ENCODE measurements at regions not wholly inside any gene's neighbourhood (a gene's known extent, or its start where the extent isn't known, plus 50 kb on each side); places are given as distances from the start of the nearest gene placed in this dataset.

- DNase-seq (ENCODE audit: low spot score in 2 of 2, unreplicated experiment in 2 of 2), result no peak
- TF ChIP-seq, protein P1, sequence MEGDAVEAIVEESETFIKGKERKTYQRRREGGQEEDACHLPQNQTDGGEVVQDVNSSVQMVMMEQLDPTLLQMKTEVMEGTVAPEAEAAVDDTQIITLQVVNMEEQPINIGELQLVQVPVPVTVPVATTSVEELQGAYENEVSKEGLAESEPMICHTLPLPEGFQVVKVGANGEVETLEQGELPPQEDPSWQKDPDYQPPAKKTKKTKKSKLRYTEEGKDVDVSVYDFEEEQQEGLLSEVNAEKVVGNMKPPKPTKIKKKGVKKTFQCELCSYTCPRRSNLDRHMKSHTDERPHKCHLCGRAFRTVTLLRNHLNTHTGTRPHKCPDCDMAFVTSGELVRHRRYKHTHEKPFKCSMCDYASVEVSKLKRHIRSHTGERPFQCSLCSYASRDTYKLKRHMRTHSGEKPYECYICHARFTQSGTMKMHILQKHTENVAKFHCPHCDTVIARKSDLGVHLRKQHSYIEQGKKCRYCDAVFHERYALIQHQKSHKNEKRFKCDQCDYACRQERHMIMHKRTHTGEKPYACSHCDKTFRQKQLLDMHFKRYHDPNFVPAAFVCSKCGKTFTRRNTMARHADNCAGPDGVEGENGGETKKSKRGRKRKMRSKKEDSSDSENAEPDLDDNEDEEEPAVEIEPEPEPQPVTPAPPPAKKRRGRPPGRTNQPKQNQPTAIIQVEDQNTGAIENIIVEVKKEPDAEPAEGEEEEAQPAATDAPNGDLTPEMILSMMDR (IDR thresholded peaks at IDR 0.05; ENCODE audit: unreplicated experiment), result no peak
- H3K27me3 Mint-ChIP-seq (ENCODE audit: low read depth), result no peaks in the 10 kb centered on the region
- H3K4me3 Mint-ChIP-seq, result no peak overlapping the region
- H3K27ac Mint-ChIP-seq, result no peak overlapping the region
- H3K4me1 Mint-ChIP-seq, result peaks cover 29% of the 10 kb centered on the region
- peaks cover 8% of the 10 kb centered on the region for H3K9me3 Mint-ChIP-seq
- H3K36me3 Mint-ChIP-seq, result no peaks in the 10 kb centered on the region
These were observed 90.9 kb upstream of the CERS6 start for GRCh38 chr2:168365094-168365621.

- peaks cover 29% of the 10 kb centered on the region for H3K4me1 Mint-ChIP-seq
- no peak for DNase-seq (ENCODE audit: low spot score in 2 of 2, unreplicated experiment in 2 of 2)
- H3K27ac Mint-ChIP-seq, result peak overlapping the region; percentile 76
- H3K36me3 Mint-ChIP-seq, result peaks cover 18% of the 10 kb centered on the region
- no peaks in the 10 kb centered on the region for H3K27me3 Mint-ChIP-seq (ENCODE audit: low read depth)
- no peak overlapping the region for H3K4me3 Mint-ChIP-seq
- TF ChIP-seq, protein P1 (IDR thresholded peaks at IDR 0.05; ENCODE audit: unreplicated experiment), result no peak
- peaks cover 24% of the 10 kb centered on the region for H3K9me3 Mint-ChIP-seq
These were observed 87.0 kb upstream of the CERS6 start for GRCh38 chr2:168369031-168369430.

DNA sequence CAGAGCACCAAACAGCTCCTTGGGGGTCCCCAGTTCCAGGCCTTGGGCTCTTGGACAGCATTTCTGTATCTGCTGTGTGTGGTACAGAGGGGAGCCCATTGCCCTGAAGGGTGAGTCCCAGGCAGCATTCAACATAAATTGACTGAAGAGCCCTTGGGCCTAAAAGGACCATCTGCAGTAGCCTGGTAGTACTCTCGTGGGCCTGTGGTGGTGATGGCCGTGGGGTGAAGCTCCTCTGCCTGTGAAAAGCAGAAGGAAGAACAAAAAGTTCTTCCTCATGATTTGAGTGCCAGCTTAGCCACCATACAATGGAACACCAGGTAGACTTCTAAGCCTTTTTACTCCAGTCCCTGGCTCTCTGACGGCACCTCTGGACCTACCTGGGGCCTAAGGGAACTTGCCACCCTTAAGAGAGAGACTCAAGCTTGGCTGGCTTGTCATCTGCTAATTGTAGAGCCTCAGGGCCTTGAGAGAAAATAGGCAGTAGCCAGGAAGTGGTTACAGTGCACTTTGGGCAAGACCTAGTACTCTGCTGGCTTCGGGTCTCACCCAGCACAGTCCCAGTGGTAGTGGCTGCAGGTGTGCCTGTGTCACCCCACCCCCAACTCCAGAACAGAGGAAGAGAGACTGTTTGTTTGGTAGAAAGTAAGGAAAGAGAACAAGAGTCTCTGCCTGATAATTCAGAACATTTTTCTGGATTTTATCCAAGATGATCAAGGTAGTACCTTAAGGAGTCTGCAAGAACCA, 84.6 kb upstream of the CERS6 start:
- Mint-ChIP-seq H3K27ac (no peak overlapping the region), H3K4me1 (peaks cover 29% of the 10 kb centered on the region), H3K27me3 (ENCODE audit: low read depth) (no peaks in the 10 kb centered on the region), H3K4me3 (no peak overlapping the region), H3K36me3 (peaks cover 25% of the 10 kb centered on the region), H3K9me3 (peaks cover 40% of the 10 kb centered on the region)
- TF ChIP-seq, protein P1 (IDR thresholded peaks at IDR 0.05; ENCODE audit: unreplicated experiment), result no peak
- no peak for DNase-seq (ENCODE audit: low spot score in 2 of 2, unreplicated experiment in 2 of 2)

DNA sequence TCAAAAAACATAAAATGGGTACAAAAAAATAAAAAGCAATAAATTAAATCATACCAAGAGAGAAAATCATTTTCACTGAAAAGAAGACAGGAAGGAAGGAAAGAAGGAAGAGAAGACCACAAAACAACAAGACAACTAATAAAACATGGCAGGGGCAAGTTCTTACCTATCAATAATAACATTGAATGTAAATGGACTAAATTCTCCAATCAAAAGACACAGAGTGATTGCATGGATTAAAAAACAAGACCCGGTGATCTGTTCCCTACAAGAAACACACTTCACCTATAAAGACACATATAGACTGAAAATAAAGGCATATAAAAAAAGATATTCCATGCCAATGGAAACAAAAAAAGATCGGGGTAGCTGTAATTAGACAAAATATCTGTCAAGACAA, 82.6 kb upstream of the CERS6 start:
- Mint-ChIP-seq H3K4me3 (no peak overlapping the region), H3K27me3 (ENCODE audit: low read depth) (no peaks in the 10 kb centered on the region)

GRCh38 chr2:168375195-168375798, 80.8 kb upstream of the CERS6 start:
- no peak overlapping the region for H3K27ac Mint-ChIP-seq
- H3K4me3 Mint-ChIP-seq, result no peak overlapping the region
- H3K27me3 Mint-ChIP-seq (ENCODE audit: low read depth), result no peaks in the 10 kb centered on the region
- H3K4me1 Mint-ChIP-seq, result no peaks in the 10 kb centered on the region
- H3K9me3 Mint-ChIP-seq, result peaks cover 54% of the 10 kb centered on the region
- H3K36me3 Mint-ChIP-seq, result peaks cover 27% of the 10 kb centered on the region
- no peak for DNase-seq (ENCODE audit: low spot score in 2 of 2, unreplicated experiment in 2 of 2)
- TF ChIP-seq, protein P1 (IDR thresholded peaks at IDR 0.05; ENCODE audit: unreplicated experiment), result no peak

More for the DNA sequence above, 82.6 kb upstream of the CERS6 start:
- no peak for DNase-seq (ENCODE audit: low spot score in 2 of 2, unreplicated experiment in 2 of 2)
- H3K9me3 Mint-ChIP-seq, result peaks cover 54% of the 10 kb centered on the region
- H3K27ac Mint-ChIP-seq, result no peak overlapping the region
- H3K36me3 Mint-ChIP-seq, result peaks cover 27% of the 10 kb centered on the region
- H3K4me1 Mint-ChIP-seq, result peaks cover 11% of the 10 kb centered on the region
- TF ChIP-seq, protein P1 (IDR thresholded peaks at IDR 0.05; ENCODE audit: unreplicated experiment), result no peak
